Stimulated activated CD4-positive, alpha-beta T cell treated with anti-CD3 and anti-CD28 coated beads, Interleukin-12 subunit alpha, Interleukin-12 subunit beta, amount 100 ng/mL, for 48 hours (primary cell): ENCODE measurements at regions not wholly inside any gene's neighbourhood (a gene's known extent, or its start where the extent isn't known, plus 50 kb on each side); places are given as distances from the start of the nearest gene placed in this dataset.
A peak's percentile ranks its signal among the peaks of the same experiment; 100 is the strongest.

Experiments
- DNase-seq, 3 donors: peaks; one replicate each; pipeline ENCODE4 v3.0.0-alpha.2; 2020; ENCODE audit warnings: low read depth in 2 of 3, low spot score in 1 of 3

DNA sequence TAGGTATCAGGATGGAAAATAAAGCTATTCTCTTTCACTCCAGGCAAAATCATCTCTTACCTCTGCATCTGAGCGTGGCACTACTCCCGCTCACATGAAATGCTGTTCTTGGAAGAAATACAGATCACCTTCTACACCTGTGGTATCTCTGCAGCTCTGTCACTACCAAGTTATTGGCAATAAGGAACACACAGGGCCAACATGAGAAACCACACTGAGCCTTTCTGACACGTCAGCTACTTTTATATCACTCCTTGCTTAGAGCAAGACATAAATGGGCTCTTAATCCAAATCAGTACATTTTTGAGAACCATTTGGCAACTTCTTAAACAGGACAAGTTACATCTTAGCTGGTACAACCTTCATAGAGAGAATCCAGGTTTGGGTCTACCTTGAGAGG lies 101.8 kb upstream of the GUCY1A1 start:
- no peak for DNase-seq

- no peak for DNase-seq
Measured at GRCh38 chr4:155564086-155564485, 102.6 kb upstream of the GUCY1A1 start.

DNA sequence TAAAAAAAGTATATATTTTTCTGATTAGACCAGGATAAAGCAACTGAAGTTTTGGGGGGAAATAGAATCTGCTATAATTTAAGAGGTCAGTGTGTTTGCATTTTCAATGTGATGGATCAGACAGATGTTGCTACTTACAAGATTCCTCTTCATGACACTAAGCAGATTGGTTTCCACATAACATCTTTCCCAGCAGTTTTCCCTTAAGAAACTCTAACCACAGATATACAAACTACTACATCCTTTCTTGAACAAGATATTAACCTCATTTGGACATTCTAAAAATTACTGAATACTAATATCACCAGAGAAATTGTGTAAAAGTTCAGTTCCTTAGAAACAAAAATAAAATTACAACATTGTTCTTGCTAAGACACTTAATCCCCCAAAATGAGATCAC lies 106.7 kb upstream of the GUCY1A1 start:
- DNase-seq, result no peak

DNA sequence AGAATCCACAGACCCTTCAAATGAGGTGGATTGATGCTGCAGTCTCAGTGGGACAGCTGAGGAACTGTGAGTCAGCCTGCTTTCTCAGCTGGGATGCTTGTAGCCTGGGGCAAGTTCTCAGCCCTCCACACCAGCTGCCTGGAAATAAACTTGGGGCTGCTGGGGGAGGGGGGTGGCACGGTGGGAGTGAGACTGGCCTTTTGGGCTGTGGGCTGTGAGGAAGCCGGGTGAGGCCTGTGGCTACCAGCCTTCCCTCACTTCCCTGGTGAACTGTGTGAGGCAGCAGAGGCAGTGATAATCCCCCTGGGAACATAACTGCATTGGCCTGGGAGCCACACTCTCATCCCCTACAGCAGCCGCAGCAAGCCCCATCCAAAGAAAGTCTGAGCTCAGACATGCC lies 114.5 kb upstream of the GUCY1A1 start:
- DNase-seq, result no peak

DNA sequence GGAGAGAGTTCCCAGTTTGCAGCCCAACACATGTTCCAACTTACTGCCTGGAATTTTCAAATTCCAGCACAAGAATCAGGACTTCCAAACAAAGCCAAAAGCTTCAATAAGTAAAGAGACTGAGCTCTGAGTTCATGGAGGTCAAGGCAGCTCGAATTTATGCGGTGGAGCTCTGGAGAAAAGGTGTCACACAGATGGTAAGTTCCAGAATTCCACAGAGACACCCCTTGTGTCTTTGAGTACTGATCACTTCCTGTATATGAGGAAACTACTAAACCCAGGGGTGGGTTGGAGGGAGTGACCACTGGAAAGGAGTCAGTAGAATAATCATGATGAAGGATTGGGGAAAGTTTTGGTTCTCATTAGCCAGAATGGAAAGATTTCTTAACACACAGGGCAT lies 118.5 kb upstream of the GUCY1A1 start:
- no peak for DNase-seq

GRCh38 chr4:155546451-155546850 lies 120.2 kb upstream of the GUCY1A1 start:
- DNase-seq, result no peak

DNA sequence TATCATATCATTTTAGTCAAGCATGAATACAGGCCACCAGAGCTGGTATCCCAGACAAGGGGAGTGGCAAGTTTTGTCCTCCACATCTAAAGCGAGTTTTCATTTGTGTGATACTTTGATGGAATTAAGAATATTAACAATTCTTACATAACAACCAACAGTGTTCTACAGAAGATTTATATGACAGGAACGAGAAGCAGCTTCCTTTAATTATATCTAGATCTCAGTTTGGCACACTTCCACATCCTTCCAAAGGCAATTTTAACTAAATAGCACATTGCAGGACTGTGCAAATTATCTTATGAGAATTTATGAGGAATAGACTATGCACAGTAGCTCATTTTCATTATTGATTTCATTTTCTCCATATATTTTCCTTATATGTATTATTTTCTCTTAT lies 121.2 kb upstream of the GUCY1A1 start:
- no peak for DNase-seq

DNA sequence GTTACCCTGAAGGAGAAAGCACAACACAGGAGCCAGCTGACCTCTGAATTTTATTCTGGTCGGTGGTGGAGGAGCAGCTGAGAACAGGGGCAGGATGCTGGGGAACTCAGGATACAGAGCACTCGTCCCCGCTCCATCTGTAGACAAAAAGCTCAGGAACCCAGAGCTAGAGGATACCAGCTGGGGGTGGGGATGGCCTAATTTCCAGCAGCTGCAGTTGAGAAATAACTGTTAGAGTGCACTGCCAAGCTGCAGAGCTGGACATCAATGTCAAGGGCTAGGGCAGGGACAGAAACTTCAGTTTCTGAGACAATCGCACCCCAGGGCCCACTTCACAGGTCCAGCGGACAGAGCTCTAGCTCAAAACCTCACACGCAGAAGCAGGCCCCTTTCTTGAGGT lies 122.1 kb upstream of the GUCY1A1 start:
- no peak for DNase-seq

GRCh38 chr4:155543126-155543765 lies 123.4 kb upstream of the GUCY1A1 start:
- DNase-seq, result no peak

DNA sequence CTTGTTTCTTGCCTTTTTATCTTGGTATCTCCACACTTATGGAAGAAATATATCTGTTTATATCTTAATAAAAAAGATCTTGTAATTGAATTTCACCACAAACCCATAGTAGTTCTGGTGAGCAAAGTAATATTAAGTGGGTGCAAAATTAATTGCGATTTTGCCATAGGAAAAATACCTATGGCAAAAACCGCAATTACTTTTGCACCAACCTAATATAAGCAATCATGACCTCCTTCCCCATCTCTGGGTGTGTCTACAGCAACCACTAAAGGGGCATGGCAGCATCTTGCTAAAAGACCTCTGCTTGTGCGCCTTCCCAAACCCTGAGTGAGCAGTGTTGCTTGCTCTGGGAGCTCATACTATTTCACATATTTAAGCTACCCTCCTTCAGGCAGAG lies 124.2 kb upstream of the GUCY1A1 start:
- no peak for DNase-seq

GRCh38 chr4:155541716-155542115 lies 124.9 kb upstream of the GUCY1A1 start:
- DNase-seq, result no peak

DNA sequence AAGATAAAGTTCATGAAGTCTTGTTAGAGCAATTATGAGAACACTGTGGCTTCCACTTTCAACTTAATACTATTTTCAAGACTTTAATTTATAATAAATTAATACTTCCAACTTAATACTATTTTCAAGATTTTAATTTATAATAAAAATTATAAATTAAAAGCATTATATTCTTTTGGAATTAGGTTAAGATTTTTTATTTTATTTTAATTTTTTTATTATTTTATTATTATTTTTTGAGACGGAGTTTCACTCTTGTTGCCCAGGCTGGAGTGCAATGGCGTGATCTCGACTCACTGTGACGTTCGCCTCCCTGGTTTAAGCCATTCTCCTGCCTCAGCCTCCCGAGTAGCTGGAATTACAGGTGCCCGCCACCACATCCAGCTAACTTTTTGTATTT lies 126.0 kb upstream of the GUCY1A1 start:
- DNase-seq, result no peak

- no peak for DNase-seq
Measured at GRCh38 chr4:155539746-155540145, 126.9 kb upstream of the GUCY1A1 start.

DNA sequence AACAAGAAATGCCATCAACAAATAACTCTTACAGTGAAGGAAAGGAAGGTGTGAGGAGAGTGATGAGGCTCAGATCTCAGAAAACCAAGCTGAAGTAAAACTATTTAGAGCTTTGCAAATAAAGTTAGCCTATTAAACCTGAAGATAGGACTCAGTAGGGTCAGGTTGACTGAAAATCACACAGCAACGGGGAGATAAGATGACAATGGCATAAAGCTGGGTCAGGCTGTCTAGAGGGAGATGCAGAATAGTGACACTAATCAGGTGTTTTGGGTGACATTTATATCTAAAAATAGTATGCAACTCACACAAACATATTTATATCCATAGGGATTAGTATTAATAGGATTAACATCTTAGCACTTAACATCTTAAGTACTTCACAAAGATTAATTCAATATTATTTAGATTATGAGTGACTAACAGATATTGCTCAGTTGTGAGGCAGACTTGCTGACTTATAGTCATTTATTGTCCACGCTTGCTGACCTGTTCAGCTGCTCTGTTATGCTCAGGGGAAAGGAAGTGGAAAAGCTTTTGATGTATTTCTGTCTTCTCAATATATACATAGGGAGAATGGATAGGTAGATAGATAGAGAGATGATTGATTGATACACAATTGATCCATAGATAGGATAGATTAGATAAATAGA lies 130.7 kb upstream of the GUCY1A1 start:
- no peak for DNase-seq

- DNase-seq, result no peak
Measured at GRCh38 chr4:155532373-155533085, 134.1 kb upstream of the GUCY1A1 start.

- DNase-seq, result no peak
Measured at GRCh38 chr4:155530857-155531256, 135.8 kb upstream of the GUCY1A1 start.

DNA sequence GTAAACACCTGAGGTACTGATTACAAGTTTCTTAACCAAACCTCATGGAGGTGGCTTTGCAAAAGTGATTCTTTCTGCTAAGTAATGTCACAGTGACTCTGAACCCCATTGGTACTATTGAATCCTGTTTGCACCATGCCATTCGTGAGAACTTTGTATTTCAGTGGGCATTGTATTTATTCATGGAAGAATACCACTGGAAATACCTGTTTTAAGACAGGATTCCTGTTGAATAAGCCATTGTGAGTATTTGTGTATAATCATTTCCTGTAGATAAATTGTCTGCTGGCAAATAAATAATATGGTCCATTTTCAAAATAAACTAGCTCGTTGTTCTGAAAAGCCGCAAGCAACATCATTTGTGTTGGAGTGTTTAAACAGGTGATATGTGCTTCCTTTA lies 136.4 kb upstream of the GUCY1A1 start:
- DNase-seq, result no peak

DNA sequence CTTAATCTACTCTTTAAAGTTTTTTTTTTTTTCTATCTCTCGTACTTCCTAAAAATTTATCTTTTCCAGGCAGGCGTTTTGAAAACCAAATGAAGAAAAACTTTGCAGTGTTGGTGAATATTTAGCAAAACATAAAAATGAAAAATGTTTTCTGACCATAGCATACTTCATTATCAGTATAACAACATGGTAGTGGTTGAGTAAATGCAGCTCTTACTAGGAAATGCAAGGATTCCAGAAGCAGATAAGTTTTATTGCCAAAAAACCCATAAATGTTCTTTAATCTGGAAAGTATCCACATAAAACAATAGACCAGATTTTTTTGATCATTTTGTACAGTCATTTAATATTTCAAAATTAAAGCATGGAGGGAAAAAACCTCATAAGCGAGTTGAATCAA lies 136.9 kb upstream of the GUCY1A1 start:
- DNase-seq, result no peak

DNA sequence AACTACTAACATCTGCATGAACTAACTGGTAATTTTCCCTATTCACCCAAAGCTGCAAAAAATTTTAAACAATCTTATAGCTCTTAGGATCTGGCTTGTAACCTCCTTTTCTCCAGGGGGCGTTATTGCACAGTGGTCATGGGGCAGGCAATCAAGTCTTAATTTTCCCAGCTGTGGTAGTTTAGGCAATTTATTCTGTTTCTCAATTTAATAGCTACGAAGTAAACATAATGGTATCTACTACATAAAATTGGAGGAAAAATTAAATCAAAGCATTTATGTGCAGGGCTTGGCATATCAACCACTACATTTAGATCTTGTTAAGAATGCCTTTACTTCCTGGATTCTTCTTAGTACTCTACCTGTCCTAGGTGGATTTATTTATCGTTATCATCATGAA lies 137.4 kb upstream of the GUCY1A1 start:
- peak in 1 of 3 donors; percentile 1 for DNase-seq

DNA sequence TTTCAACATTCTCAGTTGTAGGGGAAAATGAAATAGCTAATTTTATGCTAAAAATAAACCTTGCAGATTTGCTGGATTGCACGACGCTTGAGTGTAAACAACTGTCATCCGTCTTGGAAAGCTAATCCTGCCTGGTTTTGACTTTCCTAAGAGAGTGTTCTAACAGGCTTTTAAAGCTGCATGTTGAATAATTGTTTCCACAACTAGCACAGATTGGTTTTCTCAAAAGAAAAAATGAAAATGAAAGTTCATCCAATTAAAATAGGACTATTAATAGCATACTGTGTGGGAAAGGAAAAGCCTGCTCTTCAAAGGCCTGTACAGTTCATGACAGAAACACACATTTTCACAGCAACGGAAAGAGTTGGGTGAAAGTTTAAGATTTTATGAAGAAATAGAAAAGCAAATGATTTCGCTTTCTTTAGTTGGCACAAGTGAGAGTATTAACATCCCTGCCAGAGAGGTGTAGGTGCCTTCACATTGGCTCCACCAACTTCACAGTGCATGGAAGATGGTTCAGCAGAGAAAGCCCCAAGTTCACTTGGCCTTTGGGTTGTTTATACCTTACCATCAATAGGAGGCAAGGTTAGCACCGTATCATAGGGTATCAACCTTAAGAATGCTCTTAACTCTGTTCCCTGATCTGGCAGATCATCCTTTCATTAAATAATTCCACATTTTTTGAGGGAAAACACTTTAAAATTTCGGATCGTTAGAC lies 140.0 kb upstream of the GUCY1A1 start:
- DNase-seq, result no peak

- DNase-seq, result no peak
Measured at GRCh38 chr4:155524926-155525455, 141.7 kb upstream of the GUCY1A1 start.

DNA sequence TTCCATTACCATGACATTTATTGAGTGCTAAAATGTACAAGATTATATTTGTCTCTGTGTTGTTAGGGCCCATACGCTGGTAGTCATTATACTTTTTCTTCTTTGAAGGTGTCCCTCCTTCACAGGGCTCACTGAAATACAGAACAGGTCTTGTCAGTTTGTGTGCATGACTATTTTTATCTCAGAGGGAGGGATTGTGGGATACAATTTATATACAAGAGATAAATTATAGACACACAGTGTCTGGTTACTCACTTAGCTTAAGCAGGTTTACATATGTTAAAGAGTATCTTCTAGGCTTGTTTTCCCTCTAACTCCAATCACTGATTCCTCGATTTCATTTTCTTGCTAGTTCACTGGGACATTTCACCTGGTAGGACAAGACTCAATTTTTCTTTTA lies 143.3 kb upstream of the GUCY1A1 start:
- no peak for DNase-seq
